ENCODE measurements at regions not wholly inside any gene's neighbourhood (a gene's known extent, or its start where the extent isn't known, plus 50 kb on each side); places are given as distances from the start of the nearest gene placed in this dataset.

- 66% methylated on average over 6 of the region's 6 CpGs for WGBS (ENCODE audit: low lambda C conversion rate)
- no peak overlapping the region for H3K4me2 ChIP-seq (ENCODE audit: low read depth, low read length)
- H3K9me3 ChIP-seq (ENCODE audit: low read length) = peaks cover 16% of the 10 kb centered on the region
- ChIA-PET CTCF (ENCODE audit: low intra/inter-chr PET ratio, low total read pairs) (no interaction called here), POLR2A (no interaction called here)
- no peak overlapping the region for H3K27ac ChIP-seq (ENCODE audit: extremely low read length, insufficient read depth, low read length)
- DNase-seq (ENCODE audit: low spot score) = no peak
- H3K36me3 ChIP-seq (replicated peaks in 1 of 2; ENCODE audit: control insufficient read depth in 1 of 2, insufficient read depth in 2 of 2, low read length in 2 of 2) = no peaks in the 10 kb centered on the region
- H3K9ac ChIP-seq (ENCODE audit: insufficient read depth, low read depth, low read length) = no peak overlapping the region
- no peak for ATAC-seq
- H3K27me3 ChIP-seq (ENCODE audit: control insufficient read depth in 1 of 2, insufficient read depth in 2 of 2, low read length in 2 of 2) = no peaks in the 10 kb centered on the region
- intact Hi-C loops (cut with micrococcal nuclease; ENCODE audit: unreplicated experiment) (no loop called here), in situ Hi-C loops (cut with HindIII; ENCODE audit: extremely low pct_ligation_motif_present, low pct_unique_long_range_greater_than_20kb) (no loop called here)
- peaks cover 9% of the 10 kb centered on the region for H3K4me1 ChIP-seq (ENCODE audit: insufficient read depth, low read length)
- FAIRE-seq = no peak
- no peaks in the 10 kb centered on the region for H4K20me1 ChIP-seq (ENCODE audit: insufficient read depth, low read length)
- no peak overlapping the region for H3K4me3 ChIP-seq (replicated peaks in 1 of 3; ENCODE audit: insufficient read depth in 1 of 3, low read depth in 2 of 3, low read length in 3 of 3)
- BruUV-seq (replicated peaks) = no TSS peak
- H2AFZ ChIP-seq (ENCODE audit: low read length) = no peak overlapping the region
- TF ChIP-seq NFATC3 (CRISPR knock-in tag; IDR thresholded peaks at IDR 0.05) (no peak), KMT2B (CRISPR knock-in tag; IDR thresholded peaks at IDR 0.05) (no peak), MEIS1 (CRISPR knock-in tag; IDR thresholded peaks at IDR 0.05; ENCODE audit: borderline replicate concordance) (no peak), EP300 (IDR thresholded peaks at IDR 0.05; ENCODE audit: low read depth in 2 of 2, low read length in 2 of 2) (no peak), EP300 (CRISPR knock-in tag; IDR thresholded peaks at IDR 0.05; ENCODE audit: borderline replicate concordance) (no peak), GTF2F1 (IDR thresholded peaks at IDR 0.05; ENCODE audit: low read length) (no peak), FLYWCH1 (CRISPR knock-in tag; IDR thresholded peaks at IDR 0.05) (no peak), KLF13 (CRISPR knock-in tag; IDR thresholded peaks at IDR 0.05) (no peak), ZNF619 (CRISPR knock-in tag; IDR thresholded peaks at IDR 0.05) (no peak), TFDP2 (CRISPR knock-in tag; IDR thresholded peaks at IDR 0.05) (no peak), TMF1 (CRISPR knock-in tag; IDR thresholded peaks at IDR 0.05; ENCODE audit: low read depth) (no peak), ZNF142 (CRISPR knock-in tag; IDR thresholded peaks at IDR 0.05) (no peak), BORCS8-MEF2B (CRISPR knock-in tag; IDR thresholded peaks at IDR 0.05) (no peak)
- H3K79me2 ChIP-seq (ENCODE audit: insufficient read depth, low read length) = no peaks in the 10 kb centered on the region
Measured at GRCh38 chr4:38463268-38463958, 200.6 kb upstream of the KLF3 start.
